Endothelial cell (in vitro differentiated cells): ENCODE measurements at regions not wholly inside any gene's neighbourhood (a gene's known extent, or its start where the extent isn't known, plus 50 kb on each side); places are given as distances from the start of the nearest gene placed in this dataset.
A peak's percentile ranks its signal among the peaks of the same experiment; 100 is the strongest.

Experiments used
- DNase-seq: peaks from one replicate; pipeline ENCODE4 v3.0.0; 2021; ENCODE audit warnings: low spot score
- H3K27ac Mint-ChIP-seq: one replicate; pipeline ENCODE4 v1.8.0; 2021; ENCODE audit warnings: mixed read lengths, inconsistent platforms; ENCODE audit not compliant: unreplicated experiment
- H3K27me3 Mint-ChIP-seq: one replicate; pipeline ENCODE4 v1.8.0; 2021; ENCODE audit warnings: mild to moderate bottlenecking, moderate library complexity, mixed read lengths, inconsistent platforms; ENCODE audit not compliant: unreplicated experiment
- H3K36me3 Mint-ChIP-seq: one replicate; pipeline ENCODE4 v1.8.0; 2021; ENCODE audit warnings: mild to moderate bottlenecking, low read depth, mixed read lengths, inconsistent platforms; ENCODE audit not compliant: unreplicated experiment
- H3K4me1 Mint-ChIP-seq: one replicate; pipeline ENCODE4 v1.8.0; 2021; ENCODE audit warnings: mild to moderate bottlenecking, mixed read lengths, inconsistent platforms; ENCODE audit not compliant: unreplicated experiment
- H3K4me3 Mint-ChIP-seq: one replicate; pipeline ENCODE4 v1.8.0; 2021; ENCODE audit warnings: mild to moderate bottlenecking, mixed read lengths, inconsistent platforms; ENCODE audit not compliant: unreplicated experiment
- H3K9me3 Mint-ChIP-seq: one replicate; pipeline ENCODE4 v1.8.0; 2021; ENCODE audit warnings: mixed read lengths, inconsistent platforms; ENCODE audit not compliant: unreplicated experiment
- CTCF ChIP-seq: fragments of 200-600 bp; sonication (generic); IDR thresholded peaks from one replicate; pipeline ENCODE4 v1.5.0; 2021; ENCODE audit warnings: antibody characterized with exemption; ENCODE audit not compliant: unreplicated experiment

DNA sequence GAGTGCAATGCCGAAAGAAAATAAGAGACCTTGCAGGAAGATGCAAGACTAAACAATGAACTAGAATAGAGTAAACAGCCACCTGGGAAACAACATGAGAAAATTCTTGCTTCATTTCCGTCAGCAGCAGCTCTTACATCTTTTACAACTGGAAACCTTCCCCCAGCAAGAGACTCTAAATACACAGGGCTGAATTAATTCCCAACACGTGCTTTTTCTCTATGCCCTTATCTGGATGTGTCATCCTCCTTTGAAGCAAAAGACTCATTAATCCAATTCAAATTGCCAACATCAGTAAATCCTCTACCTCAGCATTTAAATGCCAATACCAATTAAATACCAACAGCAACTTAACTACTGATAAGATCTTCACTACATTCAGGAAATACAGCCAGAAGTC is 99.0 kb upstream of the PDE1C start:
- peaks cover 4% of the 10 kb centered on the region for H3K4me1 Mint-ChIP-seq
- no peak overlapping the region for H3K4me3 Mint-ChIP-seq
- H3K27me3 Mint-ChIP-seq: peaks cover 1% of the 10 kb centered on the region
- no peak for TF ChIP-seq CTCF
- H3K36me3 Mint-ChIP-seq: no peaks in the 10 kb centered on the region
- H3K27ac Mint-ChIP-seq: no peak overlapping the region
- no peaks in the 10 kb centered on the region for H3K9me3 Mint-ChIP-seq
- DNase-seq: no peak

- Mint-ChIP-seq H3K27me3 (no peaks in the 10 kb centered on the region), H3K36me3 (no peaks in the 10 kb centered on the region), H3K27ac (no peak overlapping the region), H3K4me1 (peaks cover 4% of the 10 kb centered on the region), H3K9me3 (no peaks in the 10 kb centered on the region), H3K4me3 (no peak overlapping the region)
- DNase-seq: no peak
- no peak for TF ChIP-seq CTCF
These were observed 97.6 kb upstream of the PDE1C start for GRCh38 chr7:32167815-32168214.

DNA sequence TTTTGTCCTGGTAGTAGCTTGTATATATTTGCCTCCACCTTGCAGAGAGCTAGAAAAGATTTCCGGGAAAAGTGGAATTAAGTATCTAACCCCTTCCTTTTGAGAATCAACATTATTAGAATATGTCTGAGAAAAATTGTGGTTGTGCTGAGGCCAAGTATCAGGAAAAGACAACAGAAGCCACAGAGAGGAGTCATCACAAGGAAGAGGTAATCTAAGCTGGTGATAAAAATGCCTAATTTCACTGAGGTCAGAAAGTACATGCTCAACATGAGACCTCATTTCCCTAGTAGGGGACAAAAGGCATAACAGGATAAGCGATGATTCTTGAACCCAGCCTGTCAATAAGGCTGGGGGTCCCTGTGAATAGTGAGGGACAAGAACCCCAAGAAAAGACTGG is 97.0 kb upstream of the PDE1C start:
- Mint-ChIP-seq H3K4me1 (peaks cover 4% of the 10 kb centered on the region), H3K27me3 (no peaks in the 10 kb centered on the region), H3K36me3 (no peaks in the 10 kb centered on the region), H3K4me3 (no peak overlapping the region), H3K9me3 (no peaks in the 10 kb centered on the region), H3K27ac (no peak overlapping the region)
- no peak for DNase-seq
- no peak for TF ChIP-seq CTCF

DNA sequence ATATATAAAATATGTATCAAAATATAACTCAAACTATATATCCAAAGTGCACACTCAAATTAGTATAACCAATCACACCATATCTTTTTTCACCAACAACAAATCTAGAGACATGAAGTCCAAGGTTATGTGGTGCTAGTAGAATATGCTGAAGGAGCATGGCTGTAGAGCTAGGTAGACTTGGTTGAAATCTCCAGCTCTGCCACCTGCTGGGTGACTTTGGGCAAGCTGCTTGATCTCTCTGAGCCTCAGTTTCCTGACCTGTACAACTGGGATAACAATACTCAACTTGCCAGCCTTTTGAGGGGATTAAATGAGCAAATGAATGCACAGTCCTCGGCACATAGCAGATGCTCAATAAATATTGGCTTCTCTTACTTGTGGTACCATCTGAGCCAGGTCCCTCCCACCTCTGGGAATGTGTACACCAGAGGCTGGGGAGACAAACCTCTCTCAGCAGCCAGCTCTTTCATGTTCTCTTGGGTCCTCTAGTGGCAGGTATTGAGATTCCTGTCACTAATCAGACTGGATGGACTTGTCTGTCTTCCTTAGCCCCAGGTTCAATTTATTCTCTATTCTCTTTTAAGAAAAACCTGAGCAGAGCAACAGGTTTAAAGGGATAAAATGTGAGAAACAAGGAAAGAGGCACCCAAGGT is 94.3 kb upstream of the PDE1C start:
- DNase-seq: no peak
- peak; percentile 36 for TF ChIP-seq CTCF
- Mint-ChIP-seq H3K4me3 (no peak overlapping the region), H3K27me3 (no peaks in the 10 kb centered on the region), H3K9me3 (no peaks in the 10 kb centered on the region), H3K36me3 (no peaks in the 10 kb centered on the region), H3K27ac (no peak overlapping the region), H3K4me1 (peaks cover 4% of the 10 kb centered on the region)

GRCh38 chr7:32163896-32164295 is 93.7 kb upstream of the PDE1C start:
- no peaks in the 10 kb centered on the region for H3K27me3 Mint-ChIP-seq
- no peak overlapping the region for H3K27ac Mint-ChIP-seq
- H3K4me1 Mint-ChIP-seq: peaks cover 6% of the 10 kb centered on the region
- H3K4me3 Mint-ChIP-seq: no peak overlapping the region
- H3K9me3 Mint-ChIP-seq: no peaks in the 10 kb centered on the region
- no peak for DNase-seq
- H3K36me3 Mint-ChIP-seq: no peaks in the 10 kb centered on the region
- no peak for TF ChIP-seq CTCF
